HG02588 (cell line): ENCODE measurements at regions not wholly inside any gene's neighbourhood (a gene's known extent, or its start where the extent isn't known, plus 50 kb on each side); places are given as distances from the start of the nearest gene placed in this dataset.
"Not testable (repeated sequence)": the region's sequence is repeated elsewhere in the genome, so short reads cannot be mapped to it uniquely, and the experiment has no call there.

ENCODE experiments used
- ATAC-seq: cut with Tn5 transposase; IDR thresholded peaks from one replicate; pipeline ENCODE4 v1.9.1; 2021; ENCODE audit warnings: mild to moderate bottlenecking, moderate library complexity; ENCODE audit not compliant: unreplicated experiment

GRCh38 chr3:197408177-197408957, 110.0 kb upstream of the DLG1 start:
- no peak for ATAC-seq

GRCh38 chr3:197407526-197407925, 109.1 kb upstream of the DLG1 start:
- ATAC-seq: no peak

- ATAC-seq: no peak
Measured at GRCh38 chr3:197407053-197407452, 108.6 kb upstream of the DLG1 start.

GRCh38 chr3:197406266-197406665, 107.9 kb upstream of the DLG1 start:
- ATAC-seq: no peak

- ATAC-seq: no peak
Measured at GRCh38 chr3:197404754-197405153, 106.3 kb upstream of the DLG1 start.

GRCh38 chr3:197404030-197404429, 105.6 kb upstream of the DLG1 start:
- ATAC-seq: no peak

GRCh38 chr3:197402401-197402800, 104.0 kb upstream of the DLG1 start:
- ATAC-seq: not testable (repeated sequence)

GRCh38 chr3:197399486-197399885, 101.1 kb upstream of the DLG1 start:
- ATAC-seq: no peak

GRCh38 chr3:197398286-197398878, 100.0 kb upstream of the DLG1 start:
- no peak for ATAC-seq

GRCh38 chr3:197397838-197398237, 99.4 kb upstream of the DLG1 start:
- no peak for ATAC-seq

- no peak for ATAC-seq
Measured at GRCh38 chr3:197394464-197395321, 96.3 kb upstream of the DLG1 start.

- ATAC-seq: not testable (repeated sequence)
Measured at GRCh38 chr3:197394126-197394463, 95.7 kb upstream of the DLG1 start.

- no peak for ATAC-seq
Measured at GRCh38 chr3:197393711-197394110, 95.3 kb upstream of the DLG1 start.

GRCh38 chr3:197392961-197393360, 94.5 kb upstream of the DLG1 start:
- no peak for ATAC-seq

- no peak for ATAC-seq
Measured at GRCh38 chr3:197381371-197381770, 83.0 kb upstream of the DLG1 start.

- no peak for ATAC-seq
Measured at GRCh38 chr3:197380786-197381185, 82.4 kb upstream of the DLG1 start.

- no peak for ATAC-seq
Measured at GRCh38 chr3:197378985-197379718, 80.7 kb upstream of the DLG1 start.

- no peak for ATAC-seq
Measured at GRCh38 chr3:197376735-197377555, 78.5 kb upstream of the DLG1 start.

- no peak for ATAC-seq
Measured at GRCh38 chr3:197376020-197376419, 77.6 kb upstream of the DLG1 start.

GRCh38 chr3:197375001-197375441, 76.6 kb upstream of the DLG1 start:
- ATAC-seq: no peak
